Limb (tissue), 2 donors: ENCODE measurements at regions not wholly inside any gene's neighbourhood (a gene's known extent, or its start where the extent isn't known, plus 50 kb on each side); places are given as distances from the start of the nearest gene placed in this dataset.
"Not testable (repeated sequence)": the region's sequence is repeated elsewhere in the genome, so short reads cannot be mapped to it uniquely, and the experiment has no call there.

ENCODE experiments used
- DNase-seq, 2 donors: peaks; one replicate each; pipeline ENCODE4 v3.0.0-alpha.2; 2016; ENCODE audit errors: extremely low spot score in 2 of 2

GRCh38 chr22:11351181-11351580 lies 4176.8 kb upstream of the OR11H1 start:
- not testable (repeated sequence) for DNase-seq

- DNase-seq = not testable (repeated sequence)
Measured at GRCh38 chr22:11352287-11352686, 4175.7 kb upstream of the OR11H1 start.

DNA sequence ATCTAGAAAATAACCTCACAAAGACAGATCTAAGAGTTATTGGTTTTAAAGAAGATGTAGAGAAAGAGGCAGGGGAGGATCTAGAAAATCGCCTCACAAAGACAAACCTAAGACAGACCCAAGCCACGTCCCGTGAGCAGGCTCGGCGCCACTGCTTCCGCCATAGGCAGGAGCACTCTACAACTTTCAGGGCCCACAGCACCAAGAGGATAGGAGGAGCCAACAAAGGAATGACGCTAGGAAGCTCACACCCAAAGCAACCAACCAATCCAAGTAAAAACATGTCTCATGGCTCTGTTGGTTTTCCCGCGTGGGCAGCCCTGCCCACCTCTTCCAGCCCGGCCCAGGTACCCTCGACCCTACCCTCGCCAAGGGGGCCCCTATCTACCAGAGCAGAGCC lies 4167.4 kb upstream of the OR11H1 start:
- DNase-seq = no peak

GRCh38 chr22:11361496-11361895 lies 4166.5 kb upstream of the OR11H1 start:
- DNase-seq = not testable (repeated sequence)

GRCh38 chr22:11369612-11370307 lies 4158.2 kb upstream of the OR11H1 start:
- DNase-seq = not testable (repeated sequence)

- not testable (repeated sequence) for DNase-seq
Measured at GRCh38 chr22:11370311-11370710, 4157.7 kb upstream of the OR11H1 start.
